PC-3 (cell line): ENCODE measurements at regions not wholly inside any gene's neighbourhood (a gene's known extent, or its start where the extent isn't known, plus 50 kb on each side); places are given as distances from the start of the nearest gene placed in this dataset.
A peak's percentile ranks its signal among the peaks of the same experiment; 100 is the strongest.

Experiments
- ATAC-seq: fragments of 200-7000 bp; cut with Tn5 transposase; 2 replicates; pipeline ENCODE4 v1.9.1; 2020; ENCODE audit warnings: mild to moderate bottlenecking, moderate library complexity
- BruUV-seq: library from RNA; stranded (reverse); fragments of 400-500 nt; replicated peaks from 2 replicates; lab custom pipeline; 2021; lab: Mats Ljungman, UMichigan
- CTCF ChIA-PET: fragments of 300-600 bp; sonication (Branson Sonifier 250); formaldehyde crosslinking; loops from one replicate; lab custom pipeline; 2022; ENCODE audit warnings: antibody characterized with exemption; lab: Charles Lee
- POLR2A ChIA-PET: fragments of 300-600 bp; sonication (Branson Sonifier 250); formaldehyde crosslinking; loops from one replicate; lab custom pipeline; 2022; ENCODE audit warnings: antibody characterized with exemption; ENCODE audit not compliant: unreplicated experiment; lab: Charles Lee
- DNase-seq: peaks from one replicate; pipeline ENCODE4 v3.0.0-alpha.2; 2015
- H2AFZ ChIP-seq: fragments of 300-600 bp; sonication (generic); 2 replicates; pipeline ENCODE4 v1.6.0; 2016; ENCODE audit warnings: antibody characterized with exemption, low read length
- H3F3A ChIP-seq: fragments of 300-600 bp; sonication (generic); one replicate; pipeline ENCODE4 v1.6.0; 2017; ENCODE audit warnings: antibody characterized with exemption, low read length, control low read depth, mild to moderate bottlenecking; ENCODE audit not compliant: unreplicated experiment
- H3K27ac ChIP-seq: fragments of 300-600 bp; sonication (generic); 2 replicates; pipeline ENCODE4 v1.5.1; 2016; ENCODE audit warnings: mild to moderate bottlenecking, low read length
- H3K27me3 ChIP-seq: fragments of 300-600 bp; sonication (generic); 2 replicates; pipeline ENCODE4 v1.6.1; 2016; ENCODE audit warnings: low read length, mixed read lengths
- H3K36me3 ChIP-seq: fragments of 300-600 bp; sonication (generic); 2 replicates; pipeline ENCODE4 v1.6.1; 2016; ENCODE audit warnings: low read depth, mixed run types, low read length, mixed read lengths
- H3K4me1 ChIP-seq: fragments of 300-600 bp; sonication (generic); 2 replicates; pipeline ENCODE4 v1.5.1; 2016; ENCODE audit warnings: low read length; ENCODE audit not compliant: insufficient read depth
- H3K4me2 ChIP-seq: fragments of 300-600 bp; sonication (generic); 2 replicates; pipeline ENCODE4 v1.6.0; 2016; ENCODE audit warnings: low read length
- H3K4me3 ChIP-seq: fragments of 300-600 bp; sonication (generic); 2 replicates; pipeline ENCODE4 v1.5.1; 2016; ENCODE audit warnings: mild to moderate bottlenecking, low read length, mixed read lengths
- H3K79me2 ChIP-seq: fragments of 300-600 bp; sonication (generic); 2 replicates; pipeline ENCODE4 v1.6.1; 2017; ENCODE audit warnings: low read length, mixed read lengths
- H3K9ac ChIP-seq: fragments of 300-600 bp; sonication (generic); 2 replicates; pipeline ENCODE4 v1.6.0; 2016; ENCODE audit warnings: mild to moderate bottlenecking, low read length
- H3K9me2 ChIP-seq: fragments of 300-600 bp; sonication (generic); replicated peaks from 2 replicates; pipeline ENCODE4 v1.6.1; 2016; ENCODE audit warnings: mixed run types, low read length, mixed read lengths
- H3K9me3 ChIP-seq: fragments of 300-600 bp; sonication (generic); 2 replicates; pipeline ENCODE4 v1.6.1; 2016; ENCODE audit warnings: low read length, mixed read lengths
- H4K20me1 ChIP-seq: fragments of 300-600 bp; sonication (generic); 2 replicates; pipeline ENCODE4 v1.6.1; 2016; ENCODE audit warnings: low read length, mixed read lengths
- CTCF ChIP-seq: fragments of 300-600 bp; sonication (generic); conservative IDR thresholded peaks from 2 replicates; pipeline ENCODE4 v1.5.1; 2017; ENCODE audit warnings: antibody characterized with exemption, low read depth, mild to moderate bottlenecking, low read length
- EZH2 ChIP-seq: fragments of 300-600 bp; sonication (generic); IDR thresholded peaks from one replicate; pipeline ENCODE4 v1.6.1; 2017; ENCODE audit warnings: antibody characterized with exemption, mild to moderate bottlenecking, low read length; ENCODE audit not compliant: unreplicated experiment
- EZH2phosphoT487 ChIP-seq: fragments of 300-600 bp; sonication (generic); IDR thresholded peaks from 2 replicates; pipeline ENCODE4 v1.6.1; 2018; ENCODE audit warnings: mild to moderate bottlenecking, antibody characterized with exemption, low read length, borderline replicate concordance
- intact Hi-C: fragments of 100-400 bp; cut with micrococcal nuclease; formaldehyde crosslinking; loops from 2 replicates; pipeline ENCODE4 v1.9.0; 2023

DNA sequence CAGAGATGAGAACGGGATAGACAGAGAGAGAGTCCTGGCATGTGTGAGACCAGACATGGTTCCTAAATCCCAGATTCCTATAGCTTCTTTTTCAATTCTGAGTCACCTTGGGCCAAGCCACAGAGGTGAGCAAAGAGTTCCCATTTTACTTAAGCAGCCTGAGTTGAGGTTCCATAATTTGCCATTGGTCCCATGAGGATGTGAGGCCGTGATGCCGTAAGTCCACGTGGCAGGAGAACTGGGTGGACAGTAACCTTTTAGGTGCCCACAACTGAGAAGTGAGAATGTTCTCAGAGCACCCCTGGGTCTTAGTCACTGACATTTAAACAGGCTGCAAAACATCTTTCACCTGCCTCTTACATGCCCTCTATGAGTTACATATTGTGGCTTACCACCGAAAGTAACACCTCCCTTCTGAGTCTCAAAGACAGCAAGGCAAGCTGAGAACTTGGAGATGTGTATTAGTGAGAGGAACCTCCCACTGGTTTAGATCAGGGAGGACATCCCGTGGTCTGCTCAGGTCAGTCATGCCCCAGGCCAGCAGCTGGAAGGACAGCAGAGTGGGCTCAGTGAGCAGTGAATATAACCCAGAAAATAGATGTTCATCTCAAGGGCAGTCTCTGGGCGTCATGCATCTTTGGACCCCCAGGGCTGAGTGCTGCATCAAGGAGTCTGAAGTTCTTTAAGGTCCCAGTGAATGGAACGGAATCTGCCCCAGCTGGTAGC, 127.9 kb upstream of the LGALSL start:
- Histone ChIP-seq H3K79me2 (no peaks in the 10 kb centered on the region), H3K4me2 (no peak overlapping the region), H3K9me2 (no peaks in the 10 kb centered on the region), H2AFZ (no peak overlapping the region), H3K4me1 (peaks cover 27% of the 10 kb centered on the region), H4K20me1 (no peaks in the 10 kb centered on the region), H3K27me3 (no peaks in the 10 kb centered on the region), H3K27ac (no peak overlapping the region), H3K4me3 (no peak overlapping the region), H3F3A (no peaks in the 10 kb centered on the region), H3K9me3 (no peaks in the 10 kb centered on the region), H3K36me3 (no peaks in the 10 kb centered on the region), H3K9ac (no peak overlapping the region)
- ATAC-seq (no peak), DNase-seq (no peak)
- CTCF ChIA-PET, result no interaction called here
- no TSS peak for BruUV-seq
- intact Hi-C loops, result loop anchor here (5.0 kb wide), 1 partner anchor 184 kb away; the partner anchor contains the start of gene PELI1
- POLR2A ChIA-PET, result interaction anchor here (0.7 kb wide), 1 partner anchor 289 kb away, joined by 3 read pairs; no protein-coding TSS in a partner anchor
- TF ChIP-seq EZH2 (no peak), EZH2phosphoT487 (no peak), CTCF (no peak)

DNA sequence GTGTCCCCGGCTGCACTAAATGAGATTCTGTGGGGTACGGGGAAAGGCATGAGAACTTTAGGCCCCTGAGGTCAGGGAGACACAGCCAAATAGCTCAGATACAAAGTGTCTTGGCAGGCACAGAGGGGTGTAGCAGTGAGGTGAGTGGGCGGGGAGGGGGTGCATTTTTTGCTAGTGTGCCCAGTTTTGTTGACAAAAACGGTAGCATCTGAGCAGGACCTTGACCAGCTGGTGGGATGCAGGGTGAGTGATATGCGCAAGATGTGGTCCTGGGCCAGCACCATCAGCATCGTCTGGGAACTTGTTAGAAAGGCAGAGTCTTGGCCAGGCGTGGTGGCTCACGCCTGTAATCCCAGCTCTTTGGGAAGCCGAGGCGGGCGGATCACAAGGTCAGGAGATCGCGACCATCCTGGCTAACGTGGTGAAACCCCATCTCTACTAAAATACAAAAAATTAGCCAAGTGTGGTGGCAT, 127.3 kb upstream of the LGALSL start:
- no peaks in the 10 kb centered on the region for H3F3A ChIP-seq
- no peaks in the 10 kb centered on the region for H4K20me1 ChIP-seq
- 0 out of 2 replicates have a peak overlapping the region, but pooled peaks have one; percentile 24 for H3K4me2 ChIP-seq
- BruUV-seq, result no TSS peak
- H3K79me2 ChIP-seq, result no peaks in the 10 kb centered on the region
- intact Hi-C loops, result loop anchor here (1.0 to 5.0 kb wide), 2 partner anchors 184 to 277 kb away; partner anchors contain the start of gene PELI1
- H3K4me1 ChIP-seq, result peaks cover 30% of the 10 kb centered on the region
- ATAC-seq (no peak), DNase-seq (no peak)
- H3K9me3 ChIP-seq, result no peaks in the 10 kb centered on the region
- ChIA-PET CTCF (interaction anchor here (0.5 to 1.6 kb wide), 5 partner anchors 13 to 305 kb away, joined by 3 to 15 read pairs (median 4); no protein-coding TSS in a partner anchor), POLR2A (interaction anchor here (0.6 kb wide), 1 partner anchor 53 kb away, joined by 4 read pairs; no protein-coding TSS in a partner anchor)
- no peak overlapping the region for H3K4me3 ChIP-seq
- H3K27me3 ChIP-seq, result no peaks in the 10 kb centered on the region
- no peak overlapping the region for H3K27ac ChIP-seq
- no peaks in the 10 kb centered on the region for H3K36me3 ChIP-seq
- no peak overlapping the region for H3K9ac ChIP-seq
- H3K9me2 ChIP-seq, result no peaks in the 10 kb centered on the region
- no peak overlapping the region for H2AFZ ChIP-seq
- TF ChIP-seq CTCF, result no peak
- no peak for TF ChIP-seq EZH2phosphoT487
- TF ChIP-seq EZH2, result no peak
